ENCODE measurements at regions not wholly inside any gene's neighbourhood (a gene's known extent, or its start where the extent isn't known, plus 50 kb on each side); places are given as distances from the start of the nearest gene placed in this dataset.

- no peaks in the 10 kb centered on the region for H3K4me1 ChIP-seq
- TF ChIP-seq POLR2A (IDR thresholded peaks at IDR 0.05) = no peak
- TF ChIP-seq CTCF (IDR thresholded peaks at IDR 0.05) = no peak
- no peak for TF ChIP-seq EP300 (IDR thresholded peaks at IDR 0.05)
- no peaks in the 10 kb centered on the region for H3K36me3 ChIP-seq
- DNase-seq (ENCODE audit: low spot score in 2 of 2) = no peak
- H3K4me3 ChIP-seq = no peak overlapping the region
- no peaks in the 10 kb centered on the region for H3K9me3 ChIP-seq
- no peak overlapping the region for H3K27ac ChIP-seq
- H3K27me3 ChIP-seq = no peaks in the 10 kb centered on the region
- WGBS, 2 donors = 82 to 87% methylated on average over 15 of the region's 15 CpGs
These were observed 54.9 kb upstream of the AJAP1 start for GRCh38 chr1:4599521-4599920.

GRCh38 chr1:4599951-4600481 is 54.4 kb upstream of the AJAP1 start:
- no peak overlapping the region for H3K27ac ChIP-seq
- WGBS, 2 donors = 44 to 71% methylated on average over 23 to 27 of the region's 27 CpGs
- H3K4me3 ChIP-seq = no peak overlapping the region
- H3K4me1 ChIP-seq = no peaks in the 10 kb centered on the region
- H3K36me3 ChIP-seq = no peaks in the 10 kb centered on the region
- TF ChIP-seq POLR2A (IDR thresholded peaks at IDR 0.05) (no peak), EP300 (IDR thresholded peaks at IDR 0.05) (no peak), CTCF (IDR thresholded peaks at IDR 0.05) (no peak)
- DNase-seq (ENCODE audit: low spot score in 2 of 2) = no peak
- H3K27me3 ChIP-seq = no peaks in the 10 kb centered on the region
- H3K9me3 ChIP-seq = no peaks in the 10 kb centered on the region

DNA sequence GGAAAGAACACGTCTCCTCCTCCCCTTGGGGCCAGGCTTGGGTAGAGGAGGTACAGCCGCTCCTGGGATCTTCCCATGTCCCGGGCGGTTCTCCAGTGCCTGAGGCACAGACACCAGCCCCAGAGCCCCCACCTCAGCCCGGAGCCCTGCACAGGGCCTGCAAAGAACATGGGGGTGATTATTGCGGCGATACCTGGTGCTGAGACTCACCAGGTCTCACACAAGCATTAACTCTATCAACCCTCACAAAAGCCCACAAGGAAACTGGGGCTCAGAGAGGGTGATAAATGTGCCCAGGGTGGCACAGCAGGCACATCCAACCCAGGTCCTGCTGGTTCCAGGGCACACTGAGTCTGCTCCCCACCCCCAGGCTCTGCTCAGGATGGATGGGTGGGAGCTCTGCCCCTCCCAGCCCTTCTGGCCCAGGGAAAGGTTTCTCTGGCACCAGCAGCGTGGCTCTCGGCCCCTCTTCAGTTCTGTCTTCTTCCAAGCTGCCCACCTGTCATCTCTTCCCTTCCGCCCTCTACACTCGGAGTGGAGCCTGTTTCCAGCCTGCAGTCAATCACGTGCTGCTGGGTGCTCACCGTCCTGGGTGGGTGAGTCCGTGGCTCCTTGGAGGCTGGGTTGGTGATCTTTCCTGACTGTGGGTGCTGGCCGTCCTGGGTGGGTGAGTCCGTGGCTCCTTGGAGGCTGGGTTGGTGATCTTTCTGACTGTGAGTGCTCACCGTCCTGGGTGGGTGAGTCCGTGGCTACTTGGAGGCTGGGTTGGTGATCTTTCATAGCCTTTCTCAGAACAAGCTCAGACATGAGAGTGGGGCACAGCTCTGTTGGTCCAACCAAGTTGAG is 53.6 kb upstream of the AJAP1 start:
- DNase-seq (ENCODE audit: low spot score in 2 of 2) = no peak
- Histone ChIP-seq H3K36me3 (no peaks in the 10 kb centered on the region), H3K4me1 (no peaks in the 10 kb centered on the region), H3K27ac (no peak overlapping the region), H3K4me3 (no peak overlapping the region), H3K27me3 (no peaks in the 10 kb centered on the region), H3K9me3 (no peaks in the 10 kb centered on the region)
- TF ChIP-seq EP300 (IDR thresholded peaks at IDR 0.05) (no peak), CTCF (IDR thresholded peaks at IDR 0.05) (no peak), POLR2A (IDR thresholded peaks at IDR 0.05) (no peak)
- 86 to 90% methylated on average over 15 to 18 of the region's 18 CpGs for WGBS, 2 donors

DNA sequence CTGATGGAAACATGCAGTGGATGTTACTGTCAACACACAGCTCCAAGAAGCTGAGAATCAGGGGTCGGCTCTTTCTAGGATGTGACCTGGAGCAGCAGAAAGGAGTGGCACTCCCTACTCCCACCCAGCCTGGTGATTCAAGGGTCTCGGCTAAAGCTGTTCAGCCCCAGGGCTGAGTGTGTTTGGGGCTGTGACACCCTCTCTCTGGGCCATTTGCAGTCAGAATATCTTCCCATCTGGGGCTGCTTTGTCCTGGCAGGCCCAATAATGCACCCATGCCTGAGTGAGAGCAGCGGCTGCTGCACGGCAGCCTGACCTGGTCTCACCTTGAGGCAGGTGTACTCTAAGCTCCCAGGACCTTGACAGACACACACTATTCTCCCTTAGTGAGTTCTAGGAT is 52.5 kb upstream of the AJAP1 start:
- Histone ChIP-seq H3K4me3 (no peak overlapping the region), H3K27ac (no peak overlapping the region), H3K4me1 (no peaks in the 10 kb centered on the region), H3K27me3 (no peaks in the 10 kb centered on the region), H3K9me3 (no peaks in the 10 kb centered on the region), H3K36me3 (no peaks in the 10 kb centered on the region)
- TF ChIP-seq CTCF (IDR thresholded peaks at IDR 0.05) (no peak), POLR2A (IDR thresholded peaks at IDR 0.05) (no peak), EP300 (IDR thresholded peaks at IDR 0.05) (no peak)
- 76 to 88% methylated on average over 3 to 4 of the region's 4 CpGs for WGBS, 2 donors
- no peak for DNase-seq (ENCODE audit: low spot score in 2 of 2)

- no peak overlapping the region for H3K27ac ChIP-seq
- peaks cover 0 to 5% (median 0%) of the 10 kb centered on the region in 4 donors for H3K9me3 ChIP-seq
- no peak for DNase-seq (ENCODE audit: low spot score in 2 of 2)
- no peaks in the 10 kb centered on the region for H3K36me3 ChIP-seq
- TF ChIP-seq CTCF (IDR thresholded peaks at IDR 0.05) (no peak), EP300 (IDR thresholded peaks at IDR 0.05) (no peak), POLR2A (IDR thresholded peaks at IDR 0.05) (no peak)
- no peaks in the 10 kb centered on the region for H3K4me1 ChIP-seq
- no peaks in the 10 kb centered on the region for H3K27me3 ChIP-seq
- WGBS, 2 donors = 65 to 72% methylated on average over 15 to 17 of the region's 17 CpGs
- no peak overlapping the region for H3K4me3 ChIP-seq
These were observed 51.7 kb upstream of the AJAP1 start for GRCh38 chr1:4602462-4603294.

All from tibial nerve (tissue), 4 donors.